IMR-90 (cell line): ENCODE measurements at regions not wholly inside any gene's neighbourhood (a gene's known extent, or its start where the extent isn't known, plus 50 kb on each side); places are given as distances from the start of the nearest gene placed in this dataset.

Source experiments
- ATAC-seq: fragments of 200-7000 bp; cut with Tn5 transposase; 2 replicates; pipeline ENCODE4 v1.9.1; 2020; ENCODE audit warnings: low read depth, mild to moderate bottlenecking, moderate library complexity
- BruUV-seq: library from RNA; stranded (reverse); fragments of 400-500 nt; replicated peaks from 2 replicates; lab custom pipeline; 2021; lab: Mats Ljungman, UMichigan
- CTCF ChIA-PET: fragments of 300-600 bp; formaldehyde crosslinking; extraction: SDS; loops from one replicate; lab custom pipeline; 2021; ENCODE audit warnings: antibody characterized with exemption; lab: Yijun Ruan, JAX
- POLR2A ChIA-PET: fragments of 300-600 bp; sonication (Branson Sonifier 250); formaldehyde crosslinking; loops from one replicate; lab custom pipeline; 2022; ENCODE audit warnings: antibody characterized with exemption; ENCODE audit not compliant: unreplicated experiment; lab: Charles Lee
- DNase-seq: peaks from one replicate; pipeline ENCODE4 v3.0.0; 2013
- H2AFZ ChIP-seq: replicated peaks from 2 replicates; pipeline ENCODE3; 2013; ENCODE audit warnings: low read length, mild to moderate bottlenecking; ENCODE audit not compliant: poor library complexity
- H2AK5ac ChIP-seq: 2 replicates; pipeline ENCODE4 v1.6.1; 2013; ENCODE audit warnings: low read depth, low read length, inconsistent platforms
- H2AK9ac ChIP-seq: replicated peaks from 2 replicates; pipeline ENCODE3; 2013; ENCODE audit warnings: mild to moderate bottlenecking, low read depth, low read length, moderate library complexity; ENCODE audit not compliant: poor library complexity
- H2BK120ac ChIP-seq: 2 replicates; pipeline ENCODE4 v1.6.1; 2013; ENCODE audit warnings: low read depth, low read length, inconsistent platforms
- H2BK15ac ChIP-seq: 3 replicates; pipeline ENCODE4 v1.6.1; 2013; ENCODE audit warnings: low read depth, low read length, inconsistent platforms
- H2BK20ac ChIP-seq: 2 replicates; pipeline ENCODE4 v1.6.1; 2013; ENCODE audit warnings: low read depth, mild to moderate bottlenecking, inconsistent platforms, low read length, moderate library complexity
- H2BK5ac ChIP-seq: 2 replicates; pipeline ENCODE4 v1.6.1; 2013; ENCODE audit warnings: mild to moderate bottlenecking, low read depth, low read length, inconsistent platforms; ENCODE audit not compliant: poor library complexity, severe bottlenecking
- H3K14ac ChIP-seq: replicated peaks from 2 replicates; pipeline ENCODE4 v1.6.1; 2013; ENCODE audit warnings: low read depth, low read length, inconsistent platforms
- H3K18ac ChIP-seq: 2 replicates; pipeline ENCODE4 v1.6.1; 2013; ENCODE audit warnings: low read depth, low read length, control low read depth
- H3K23ac ChIP-seq: 2 replicates; pipeline ENCODE4 v1.6.1; 2013; ENCODE audit warnings: low read depth, low read length, inconsistent platforms
- H3K27ac ChIP-seq: 2 replicates; pipeline ENCODE4 v1.5.1; 2013; ENCODE audit warnings: mild to moderate bottlenecking, control low read depth, low read length; ENCODE audit not compliant: insufficient read depth
- H3K27me3 ChIP-seq: 2 replicates; pipeline ENCODE4 v1.6.1; 2013; ENCODE audit warnings: low read length; ENCODE audit not compliant: control insufficient read depth, insufficient read depth
- H3K36me3 ChIP-seq: 2 replicates; pipeline ENCODE4 v1.6.1; 2013; ENCODE audit warnings: low read length, mixed read lengths; ENCODE audit not compliant: control insufficient read depth, insufficient read depth
- H3K4ac ChIP-seq: 2 replicates; pipeline ENCODE4 v1.6.1; 2013; ENCODE audit warnings: low read depth, low read length, inconsistent platforms
- H3K4me1 ChIP-seq: 2 replicates; pipeline ENCODE4 v1.6.1; 2013; ENCODE audit warnings: low read length, mixed read lengths; ENCODE audit not compliant: control insufficient read depth, insufficient read depth
- H3K4me2 ChIP-seq: 2 replicates; pipeline ENCODE4 v1.6.1; 2013; ENCODE audit warnings: low read depth, mild to moderate bottlenecking, control low read depth, low read length, moderate library complexity
- H3K4me3 ChIP-seq: 2 replicates; pipeline ENCODE4 v1.5.1; 2013; ENCODE audit warnings: low read depth, mild to moderate bottlenecking, control low read depth, low read length, moderate library complexity; ENCODE audit not compliant: insufficient read depth
- H3K56ac ChIP-seq: 2 replicates; pipeline ENCODE4 v1.6.1; 2013; ENCODE audit warnings: low read length, inconsistent platforms; ENCODE audit not compliant: insufficient read depth; ENCODE audit errors: extremely low read depth
- H3K79me1 ChIP-seq, 2 experiments: 2 replicates each; pipeline ENCODE4 v1.6.1; 2013; ENCODE audit warnings: low read length in 2 of 2, inconsistent platforms in 1 of 2, low read depth in 1 of 2
- H3K9ac ChIP-seq: 2 replicates; pipeline ENCODE4 v1.6.1; 2013; ENCODE audit warnings: low read depth, low read length, control low read depth
- H3K9me1 ChIP-seq: 2 replicates; pipeline ENCODE4 v1.6.1; 2013; ENCODE audit warnings: low read length, inconsistent platforms; ENCODE audit not compliant: insufficient read depth
- H3K9me3 ChIP-seq: 2 replicates; pipeline ENCODE4 v1.6.1; 2013; ENCODE audit warnings: low read length; ENCODE audit not compliant: control insufficient read depth, insufficient read depth
- H4K20me1 ChIP-seq: 2 replicates; pipeline ENCODE4 v1.6.1; 2013; ENCODE audit warnings: low read length, inconsistent platforms; ENCODE audit not compliant: insufficient read depth
- H4K5ac ChIP-seq: 2 replicates; pipeline ENCODE4 v1.6.1; 2013; ENCODE audit warnings: mild to moderate bottlenecking, low read depth, low read length, control low read depth
- H4K8ac ChIP-seq, 2 experiments: 2 replicates each; pipeline ENCODE4 v1.6.1; 2013; ENCODE audit warnings: low read depth in 2 of 2, low read length in 2 of 2, control low read depth in 1 of 2, inconsistent platforms in 1 of 2
- H4K91ac ChIP-seq: 2 replicates; pipeline ENCODE4 v1.6.1; 2013; ENCODE audit warnings: low read depth, low read length, inconsistent platforms; ENCODE audit not compliant: insufficient read depth
- CTCF ChIP-seq: conservative IDR thresholded peaks from 2 replicates; pipeline ENCODE4 v1.5.1; 2012; ENCODE audit warnings: mild to moderate bottlenecking, low read depth, low read length, improper control_type of control experiment
- FOS ChIP-seq: fragments of 150-350 bp; IDR thresholded peaks from 2 replicates; pipeline ENCODE4 v1.6.1; 2016; ENCODE audit warnings: low read depth, low read length
- MAZ ChIP-seq: IDR thresholded peaks from 2 replicates; pipeline ENCODE4 v1.6.1; 2012; ENCODE audit warnings: low read depth, mild to moderate bottlenecking, low read length, improper control_type of control experiment, moderate library complexity, borderline replicate concordance
- NFE2L2 ChIP-seq: fragments of 150-350 bp; IDR thresholded peaks from 2 replicates; pipeline ENCODE4 v1.6.1; 2016; ENCODE audit warnings: low read depth, mild to moderate bottlenecking, low read length
- POLR2A ChIP-seq: IDR thresholded peaks from 2 replicates; pipeline ENCODE4 v1.6.1; 2012; ENCODE audit warnings: mild to moderate bottlenecking, low read depth, low read length
- RCOR1 ChIP-seq: IDR thresholded peaks from 2 replicates; pipeline ENCODE4 v1.6.1; 2012; ENCODE audit warnings: mild to moderate bottlenecking, low read length, improper control_type of control experiment; ENCODE audit not compliant: insufficient replicate concordance
- RFX5 ChIP-seq: IDR thresholded peaks from 2 replicates; pipeline ENCODE4 v1.8.0; 2012; ENCODE audit warnings: low read depth, mild to moderate bottlenecking, low read length, moderate library complexity
- WGBS, 2 experiments: methylation state at CpG; one replicate each; pipeline versions ENCODE4 v1.1.5 to v1.1.7; 2013; ENCODE audit warnings: missing lambda C conversion rate in 2 of 2; ENCODE audit not compliant: insufficient read length in 1 of 2; ENCODE audit errors: extremely low coverage in 2 of 2; 5-methylcytosine and 5-hydroxymethylcytosine counted together
- dilution Hi-C: fragments of 300-500 bp; cut with HindIII; formaldehyde crosslinking; loops from one replicate; pipeline ENCODE4 v1.14.3; 2018; ENCODE audit warnings: low sequenced_read_pairs; ENCODE audit not compliant: unreplicated experiment
- in situ Hi-C: fragments of 300-500 bp; cut with MboI; formaldehyde crosslinking; loops from 3 replicates; pipeline ENCODE4 v1.14.3; 2019; ENCODE audit warnings: low sequenced_read_pairs, inconsistent platforms, mixed read lengths
- intact Hi-C: fragments of 100-400 bp; cut with micrococcal nuclease; formaldehyde crosslinking; loops from 2 replicates; pipeline ENCODE4 v1.10.0; 2022

- no peaks in the 10 kb centered on the region for H3K79me1 ChIP-seq
Measured at GRCh38 chr5:61941637-61942036, 364.4 kb upstream of the KIF2A start.

More at GRCh38 chr5:61941637-61942036, 364.4 kb upstream of the KIF2A start:
- WGBS, 2 experiments, result no CpG with 5 or more reads among the region's 1 CpG
- Histone ChIP-seq H4K20me1 (no peaks in the 10 kb centered on the region), H3K4me3 (no peak overlapping the region), H3K23ac (no peak overlapping the region), H2BK120ac (no peak overlapping the region), H3K56ac (no peak overlapping the region), H4K91ac (no peak overlapping the region), H3K27ac (no peak overlapping the region), H2BK5ac (no peak overlapping the region), H2AK9ac (no peak overlapping the region), H3K4ac (no peak overlapping the region), H3K36me3 (no peaks in the 10 kb centered on the region), H2AK5ac (no peak overlapping the region), H3K4me2 (no peak overlapping the region), H3K27me3 (no peaks in the 10 kb centered on the region), H2AFZ (no peak overlapping the region), H3K18ac (no peak overlapping the region), H3K4me1 (no peaks in the 10 kb centered on the region), H3K14ac (no peak overlapping the region), H4K8ac (no peak overlapping the region), H2BK20ac (no peak overlapping the region), H4K5ac (no peak overlapping the region), H3K9ac (no peak overlapping the region), H3K9me1 (no peaks in the 10 kb centered on the region), H2BK15ac (no peak overlapping the region), H3K9me3 (no peaks in the 10 kb centered on the region)
- dilution Hi-C loops, result no loop called here
- in situ Hi-C loops, result loop anchor here (25.0 kb wide), 1 partner anchor 979 kb away; no protein-coding TSS in a partner anchor
- intact Hi-C loops, result no loop called here
- POLR2A ChIA-PET, result no interaction called here
- CTCF ChIA-PET, result no interaction called here
- no peak for ATAC-seq
- no TSS peak for BruUV-seq
- TF ChIP-seq RFX5, result no peak
- TF ChIP-seq NFE2L2, result no peak
- no peak for TF ChIP-seq CTCF
- no peak for TF ChIP-seq POLR2A
- no peak for TF ChIP-seq FOS
- TF ChIP-seq MAZ, result no peak
- TF ChIP-seq RCOR1, result no peak
- no peak for DNase-seq
